Adrenal gland (tissue), 9 donors: ENCODE measurements at regions not wholly inside any gene's neighbourhood (a gene's known extent, or its start where the extent isn't known, plus 50 kb on each side); places are given as distances from the start of the nearest gene placed in this dataset.
A peak's percentile ranks its signal among the peaks of the same experiment; 100 is the strongest.

Source experiments
- DNase-seq, 7 donors: peaks; one replicate each; pipeline ENCODE4 v3.0.0-alpha.2; 2019 to 2020
- H3K27ac ChIP-seq, 5 donors: fragments of 200-600 bp; sonication (generic) in 4 of 5; 1 replicate in 3 of 5; 2 replicates in 2 of 5; pipeline versions ENCODE4 v1.5.1 to v1.8.0; 2016 to 2020; ENCODE audit warnings: mild to moderate bottlenecking in 1 of 5
- H3K27me3 ChIP-seq: fragments of 200-600 bp; 2 replicates; pipeline ENCODE4 v1.8.0; 2021
- H3K36me3 ChIP-seq, 2 donors: fragments of 200-600 bp; replicated peaks in 1 of 2; 1 replicate in 1 of 2; 2 replicates in 1 of 2; pipeline versions ENCODE4 v1.5.1 to v1.8.0; 2018 to 2022
- H3K4me1 ChIP-seq, 2 donors: fragments of 200-600 bp; replicated peaks in 1 of 2; 1 replicate in 1 of 2; 2 replicates in 1 of 2; pipeline versions ENCODE4 v1.5.1 to v1.8.0; 2018 to 2021
- H3K4me3 ChIP-seq, 4 donors: fragments of 200-600 bp; sonication (generic) in 3 of 4; one replicate each; pipeline ENCODE4 v1.5.1; 2016 to 2018
- H3K9me3 ChIP-seq, 3 donors: fragments of 200-600 bp; sonication (generic) in 1 of 3; replicated peaks in 1 of 3; 1 replicate in 2 of 3; 2 replicates in 1 of 3; pipeline versions ENCODE4 v1.5.1 to v1.8.0; 2016 to 2021
- POLR2A ChIP-seq, 2 donors: fragments of 450-650 bp; IDR thresholded peaks; one replicate each; pipeline ENCODE4 v1.6.1; 2017; ENCODE audit warnings: antibody characterized with exemption in 2 of 2, mild to moderate bottlenecking in 2 of 2, moderate library complexity in 1 of 2
- WGBS, 4 donors: extraction: QIAGEN DNeasy Blood & Tissue Kit in 2 of 4; methylation state at CpG; one replicate each; pipeline versions ENCODE4 v1.1.5 to v1.1.7; 2013 to 2017; 5-methylcytosine and 5-hydroxymethylcytosine counted together
- intact Hi-C, 2 donors: fragments of 100-400 bp; cut with DNase I; formaldehyde crosslinking; loops; one replicate each; pipeline versions ENCODE4 v1.14.1 to v1.15.0; 2022 to 2023
- TF ChIP-seq, protein P1 (sequence below), 6 experiments: fragments of 450-650 bp in 4 of 6; fragments of 200-600 bp in 2 of 6; sonication (generic) in 1 of 6; IDR thresholded peaks; 1 replicate in 5 of 6; 2 replicates in 1 of 6; pipeline versions ENCODE4 v1.5.1 to v1.8.0; 2016 to 2021; ENCODE audit warnings: antibody characterized with exemption in 6 of 6, mild to moderate bottlenecking in 2 of 6, moderate library complexity in 1 of 6
- donor health status: healthy with polysubstance abuse.
- donor health status: Bipolar disorder and iron deficiency.
- donor health status: DM: yes; HTN: yes; CAD: no.
- donor health status: DM: no; HTN: no; CAD: no.
- donor health status: DM: no; HTN: no; CAD: no.

DNA sequence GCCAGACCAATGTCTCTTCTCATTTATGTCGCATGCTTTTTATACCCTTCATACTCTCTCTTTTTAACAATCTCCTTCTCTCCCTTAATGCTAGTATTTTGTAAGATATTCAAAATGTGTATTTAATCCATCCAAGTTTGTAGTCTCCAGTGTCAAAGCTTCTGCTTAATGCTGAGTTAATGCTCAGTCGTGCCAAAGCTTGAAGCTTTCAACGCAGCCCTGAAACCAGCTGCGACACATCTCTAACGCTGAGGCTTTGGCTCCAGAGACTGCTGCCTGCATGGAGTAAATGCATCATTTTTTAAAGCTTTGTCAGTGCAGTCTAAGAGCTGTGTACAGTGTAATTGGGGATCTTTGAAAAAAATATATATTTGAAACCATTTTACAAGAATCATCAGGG, 2108.8 kb upstream of the PIK3C3 start:
- Histone ChIP-seq H3K4me3 (no peak overlapping the region), H3K36me3 (no peaks in the 10 kb centered on the region), H3K27ac (no peak overlapping the region), H3K27me3 (no peaks in the 10 kb centered on the region), H3K4me1 (no peaks in the 10 kb centered on the region), H3K9me3 (no peaks in the 10 kb centered on the region)
- WGBS, 4 donors = 50 to 80% (median 60%) methylated on average over 5 of the region's 5 CpGs
- no peak for TF ChIP-seq POLR2A (IDR thresholded peaks at IDR 0.05)
- DNase-seq = peak in 1 of 7 donors; percentile 7
- intact Hi-C loops = no loop called here

GRCh38 chr18:39845631-39846030, 2109.4 kb upstream of the PIK3C3 start:
- no peaks in the 10 kb centered on the region for H3K4me1 ChIP-seq
- no peak overlapping the region for H3K27ac ChIP-seq
- no peaks in the 10 kb centered on the region for H3K27me3 ChIP-seq
- TF ChIP-seq, protein P1, sequence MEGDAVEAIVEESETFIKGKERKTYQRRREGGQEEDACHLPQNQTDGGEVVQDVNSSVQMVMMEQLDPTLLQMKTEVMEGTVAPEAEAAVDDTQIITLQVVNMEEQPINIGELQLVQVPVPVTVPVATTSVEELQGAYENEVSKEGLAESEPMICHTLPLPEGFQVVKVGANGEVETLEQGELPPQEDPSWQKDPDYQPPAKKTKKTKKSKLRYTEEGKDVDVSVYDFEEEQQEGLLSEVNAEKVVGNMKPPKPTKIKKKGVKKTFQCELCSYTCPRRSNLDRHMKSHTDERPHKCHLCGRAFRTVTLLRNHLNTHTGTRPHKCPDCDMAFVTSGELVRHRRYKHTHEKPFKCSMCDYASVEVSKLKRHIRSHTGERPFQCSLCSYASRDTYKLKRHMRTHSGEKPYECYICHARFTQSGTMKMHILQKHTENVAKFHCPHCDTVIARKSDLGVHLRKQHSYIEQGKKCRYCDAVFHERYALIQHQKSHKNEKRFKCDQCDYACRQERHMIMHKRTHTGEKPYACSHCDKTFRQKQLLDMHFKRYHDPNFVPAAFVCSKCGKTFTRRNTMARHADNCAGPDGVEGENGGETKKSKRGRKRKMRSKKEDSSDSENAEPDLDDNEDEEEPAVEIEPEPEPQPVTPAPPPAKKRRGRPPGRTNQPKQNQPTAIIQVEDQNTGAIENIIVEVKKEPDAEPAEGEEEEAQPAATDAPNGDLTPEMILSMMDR (IDR thresholded peaks at IDR 0.05) = no peak
- no peak for TF ChIP-seq POLR2A (IDR thresholded peaks at IDR 0.05)
- no peaks in the 10 kb centered on the region for H3K36me3 ChIP-seq
- no peaks in the 10 kb centered on the region for H3K9me3 ChIP-seq
- no peak for DNase-seq
- WGBS, 4 donors = 77 to 87% (median 86%) methylated on average over 1 of the region's 1 CpG
- intact Hi-C loops = no loop called here
- H3K4me3 ChIP-seq = no peak overlapping the region

GRCh38 chr18:39845106-39845505, 2109.9 kb upstream of the PIK3C3 start:
- Histone ChIP-seq H3K4me1 (no peaks in the 10 kb centered on the region), H3K27me3 (no peaks in the 10 kb centered on the region), H3K36me3 (no peaks in the 10 kb centered on the region), H3K9me3 (no peaks in the 10 kb centered on the region), H3K4me3 (no peak overlapping the region), H3K27ac (no peak overlapping the region)
- WGBS, 4 donors = 62 to 76% (median 65%) methylated on average over 2 of the region's 2 CpGs
- TF ChIP-seq, protein P1 (IDR thresholded peaks at IDR 0.05) = no peak
- TF ChIP-seq POLR2A (IDR thresholded peaks at IDR 0.05) = no peak
- no peak for DNase-seq
- intact Hi-C loops = no loop called here

- DNase-seq = no peak
- no peak for TF ChIP-seq POLR2A (IDR thresholded peaks at IDR 0.05)
- TF ChIP-seq, protein P1 (IDR thresholded peaks at IDR 0.05) = no peak
- Histone ChIP-seq H3K27ac (no peak overlapping the region), H3K27me3 (no peaks in the 10 kb centered on the region), H3K4me3 (no peak overlapping the region), H3K9me3 (no peaks in the 10 kb centered on the region), H3K36me3 (no peaks in the 10 kb centered on the region), H3K4me1 (no peaks in the 10 kb centered on the region)
- intact Hi-C loops = no loop called here
- WGBS, 4 donors = 70 to 89% (median 78%) methylated on average over 4 of the region's 4 CpGs
These were observed 2111.5 kb upstream of the PIK3C3 start for GRCh38 chr18:39843546-39843945.

GRCh38 chr18:39842366-39842914, 2112.6 kb upstream of the PIK3C3 start:
- intact Hi-C loops = no loop called here
- 63 to 75% (median 66%) methylated on average over 9 of the region's 9 CpGs for WGBS, 4 donors
- TF ChIP-seq, protein P1 (IDR thresholded peaks at IDR 0.05) = no peak
- no peak for TF ChIP-seq POLR2A (IDR thresholded peaks at IDR 0.05)
- Histone ChIP-seq H3K27me3 (no peaks in the 10 kb centered on the region), H3K9me3 (no peaks in the 10 kb centered on the region), H3K4me3 (no peak overlapping the region), H3K27ac (no peak overlapping the region), H3K4me1 (no peaks in the 10 kb centered on the region), H3K36me3 (no peaks in the 10 kb centered on the region)
- DNase-seq = no peak
